Uterus (tissue), 2 donors: ENCODE measurements at regions not wholly inside any gene's neighbourhood (a gene's known extent, or its start where the extent isn't known, plus 50 kb on each side); places are given as distances from the start of the nearest gene placed in this dataset.

Experiments used
- POLR2A ChIP-seq, 2 donors: fragments of 450-650 bp; IDR thresholded peaks; one replicate each; pipeline ENCODE4 v1.6.1; 2016; ENCODE audit warnings: antibody characterized with exemption in 2 of 2, mild to moderate bottlenecking in 1 of 2, moderate library complexity in 1 of 2
- TF ChIP-seq, protein P1 (sequence below), 4 experiments: fragments of 200-600 bp in 2 of 4; fragments of 450-650 bp in 2 of 4; sonication (generic) in 2 of 4; IDR thresholded peaks; one replicate each; pipeline ENCODE4 v1.5.1; 2016 to 2019; ENCODE audit warnings: antibody characterized with exemption in 4 of 4, mild to moderate bottlenecking in 2 of 4, moderate library complexity in 1 of 4

GRCh38 chr14:99063620-99064225 lies 208.3 kb downstream of the BCL11B start:
- TF ChIP-seq POLR2A (IDR thresholded peaks at IDR 0.05) = no peak
- TF ChIP-seq, protein P1, sequence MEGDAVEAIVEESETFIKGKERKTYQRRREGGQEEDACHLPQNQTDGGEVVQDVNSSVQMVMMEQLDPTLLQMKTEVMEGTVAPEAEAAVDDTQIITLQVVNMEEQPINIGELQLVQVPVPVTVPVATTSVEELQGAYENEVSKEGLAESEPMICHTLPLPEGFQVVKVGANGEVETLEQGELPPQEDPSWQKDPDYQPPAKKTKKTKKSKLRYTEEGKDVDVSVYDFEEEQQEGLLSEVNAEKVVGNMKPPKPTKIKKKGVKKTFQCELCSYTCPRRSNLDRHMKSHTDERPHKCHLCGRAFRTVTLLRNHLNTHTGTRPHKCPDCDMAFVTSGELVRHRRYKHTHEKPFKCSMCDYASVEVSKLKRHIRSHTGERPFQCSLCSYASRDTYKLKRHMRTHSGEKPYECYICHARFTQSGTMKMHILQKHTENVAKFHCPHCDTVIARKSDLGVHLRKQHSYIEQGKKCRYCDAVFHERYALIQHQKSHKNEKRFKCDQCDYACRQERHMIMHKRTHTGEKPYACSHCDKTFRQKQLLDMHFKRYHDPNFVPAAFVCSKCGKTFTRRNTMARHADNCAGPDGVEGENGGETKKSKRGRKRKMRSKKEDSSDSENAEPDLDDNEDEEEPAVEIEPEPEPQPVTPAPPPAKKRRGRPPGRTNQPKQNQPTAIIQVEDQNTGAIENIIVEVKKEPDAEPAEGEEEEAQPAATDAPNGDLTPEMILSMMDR (IDR thresholded peaks at IDR 0.05) = no peak
